IgD-negative memory B cell (primary cell): ENCODE measurements at regions not wholly inside any gene's neighbourhood (a gene's known extent, or its start where the extent isn't known, plus 50 kb on each side); places are given as distances from the start of the nearest gene placed in this dataset.

ENCODE experiments used
- H3K27ac Mint-ChIP-seq, 3 donors: one replicate each; pipeline ENCODE4 v1.8.0; 2020 to 2022; ENCODE audit warnings: mild to moderate bottlenecking in 3 of 3, mixed read lengths in 3 of 3, moderate library complexity in 1 of 3
- H3K27me3 Mint-ChIP-seq: one replicate; pipeline ENCODE4 v1.8.0; 2021; ENCODE audit warnings: mixed read lengths
- H3K36me3 Mint-ChIP-seq: one replicate; pipeline ENCODE4 v1.8.0; 2020; ENCODE audit warnings: mild to moderate bottlenecking, mixed read lengths
- H3K4me1 Mint-ChIP-seq, 3 donors: one replicate each; pipeline ENCODE4 v1.8.0; 2020 to 2022; ENCODE audit warnings: mixed read lengths in 3 of 3, mild to moderate bottlenecking in 1 of 3
- H3K4me3 Mint-ChIP-seq, 4 donors: one replicate each; pipeline ENCODE4 v1.8.0; 2020 to 2022; ENCODE audit warnings: mild to moderate bottlenecking in 4 of 4, mixed read lengths in 4 of 4, moderate library complexity in 3 of 4
- H3K9me3 Mint-ChIP-seq, 3 donors: one replicate each; pipeline ENCODE4 v1.8.0; 2020 to 2021; ENCODE audit warnings: mixed read lengths in 3 of 3, mild to moderate bottlenecking in 1 of 3

- Mint-ChIP-seq H3K36me3 (no peaks in the 10 kb centered on the region), H3K27me3 (no peaks in the 10 kb centered on the region), H3K4me3 (no peak overlapping the region), H3K27ac (no peak overlapping the region), H3K9me3 (no peaks in the 10 kb centered on the region), H3K4me1 (peaks cover 0 to 2% (median 0%) of the 10 kb centered on the region in 3 donors)
These were observed 180.2 kb downstream of the TRIM36 start for GRCh38 chr5:114989512-114989911.

GRCh38 chr5:114988096-114988495, 181.6 kb downstream of the TRIM36 start:
- peaks cover 0 to 2% (median 0%) of the 10 kb centered on the region in 3 donors for H3K4me1 Mint-ChIP-seq
- no peak overlapping the region for H3K4me3 Mint-ChIP-seq
- no peaks in the 10 kb centered on the region for H3K36me3 Mint-ChIP-seq
- no peak overlapping the region for H3K27ac Mint-ChIP-seq
- no peaks in the 10 kb centered on the region for H3K9me3 Mint-ChIP-seq
- no peaks in the 10 kb centered on the region for H3K27me3 Mint-ChIP-seq

- Mint-ChIP-seq H3K9me3 (peaks cover 0 to 2% (median 0%) of the 10 kb centered on the region in 3 donors), H3K4me1 (peaks cover 0 to 2% (median 0%) of the 10 kb centered on the region in 3 donors), H3K4me3 (no peak overlapping the region), H3K36me3 (no peaks in the 10 kb centered on the region), H3K27ac (no peak overlapping the region), H3K27me3 (no peaks in the 10 kb centered on the region)
These were observed 184.9 kb downstream of the TRIM36 start for GRCh38 chr5:114984796-114985195.

DNA sequence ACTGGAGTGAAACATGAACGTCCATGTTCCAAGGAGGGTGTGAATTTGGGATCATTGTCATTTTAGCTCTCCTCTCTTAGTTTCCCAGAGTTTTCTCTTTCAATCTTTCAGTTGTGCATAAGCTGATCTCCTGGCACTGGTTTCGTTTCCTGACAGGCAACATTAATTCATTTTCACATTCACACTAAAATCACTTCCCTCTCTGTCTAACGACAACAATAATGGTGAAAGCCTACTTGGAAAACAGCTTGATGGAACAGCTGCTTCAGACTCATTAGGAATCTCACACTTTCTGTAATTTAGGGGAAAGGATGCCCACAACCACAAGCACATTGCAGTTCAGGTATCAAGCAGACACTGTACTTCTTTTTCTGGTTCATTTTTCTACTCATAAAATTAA, 188.6 kb downstream of the TRIM36 start:
- no peaks in the 10 kb centered on the region for H3K36me3 Mint-ChIP-seq
- peaks cover 0 to 2% (median 0%) of the 10 kb centered on the region in 3 donors for H3K9me3 Mint-ChIP-seq
- peak overlapping the region in 1 of 3 donors; percentile 12 for H3K27ac Mint-ChIP-seq
- H3K4me1 Mint-ChIP-seq, result peaks cover 0 to 5% (median 2%) of the 10 kb centered on the region in 3 donors
- no peaks in the 10 kb centered on the region for H3K27me3 Mint-ChIP-seq
- no peak overlapping the region for H3K4me3 Mint-ChIP-seq

DNA sequence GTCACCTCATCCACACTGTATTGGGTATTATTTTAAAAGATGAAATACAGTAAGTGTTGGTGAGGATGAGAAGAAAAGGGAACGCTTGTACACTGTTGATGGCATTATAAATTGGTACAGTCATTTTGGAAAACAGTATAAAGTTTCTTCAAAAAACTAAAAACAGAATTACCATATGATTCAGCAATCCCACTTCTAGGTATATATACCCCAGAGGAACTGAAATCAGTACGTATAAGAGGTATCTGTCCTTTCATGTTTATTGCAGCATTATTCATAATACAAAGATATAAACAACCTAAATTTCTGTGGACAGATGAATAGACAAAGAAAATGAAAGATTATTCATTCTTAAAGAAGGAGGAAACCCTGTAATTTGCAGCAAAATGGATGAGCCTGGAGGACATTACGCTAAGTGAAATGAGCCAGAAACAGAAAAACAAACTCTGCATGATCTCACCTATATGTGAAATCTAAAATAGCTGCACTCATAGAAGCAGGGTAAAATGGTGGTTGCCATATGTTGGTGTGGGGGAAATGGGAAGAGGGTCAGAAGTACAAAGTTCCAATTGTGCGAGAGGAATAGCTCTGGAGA, 191.6 kb downstream of the TRIM36 start:
- Mint-ChIP-seq H3K27ac (no peak overlapping the region), H3K9me3 (peaks cover 0 to 2% (median 0%) of the 10 kb centered on the region in 3 donors), H3K27me3 (no peaks in the 10 kb centered on the region), H3K4me3 (no peak overlapping the region), H3K4me1 (peaks cover 0 to 5% (median 2%) of the 10 kb centered on the region in 3 donors), H3K36me3 (no peaks in the 10 kb centered on the region)

DNA sequence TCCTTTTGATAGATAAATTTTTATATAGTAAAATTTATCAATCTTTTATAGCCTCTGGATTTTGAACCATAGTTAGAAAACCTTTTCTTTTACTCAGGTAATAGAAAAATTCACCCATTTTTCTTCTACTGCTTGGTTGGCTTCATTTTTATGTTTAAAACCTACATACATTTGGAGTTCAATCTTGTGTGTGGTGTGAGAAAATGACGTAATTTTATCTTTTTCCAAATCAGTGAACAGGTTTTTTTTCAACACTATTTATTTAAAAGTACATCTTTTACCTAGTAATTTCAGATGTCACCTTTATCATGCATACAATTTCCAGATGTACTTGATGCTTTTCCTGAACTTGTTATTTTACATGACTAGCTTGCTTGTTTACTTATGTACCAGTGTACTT, 200.2 kb downstream of the TRIM36 start:
- peaks cover 3% of the 10 kb centered on the region for H3K27me3 Mint-ChIP-seq
- no peak overlapping the region for H3K4me3 Mint-ChIP-seq
- no peaks in the 10 kb centered on the region for H3K36me3 Mint-ChIP-seq
- no peak overlapping the region for H3K27ac Mint-ChIP-seq
- H3K4me1 Mint-ChIP-seq, result peaks cover 2 to 13% (median 6%) of the 10 kb centered on the region in 3 donors
- H3K9me3 Mint-ChIP-seq, result peaks cover 3 to 14% (median 6%) of the 10 kb centered on the region in 3 donors

DNA sequence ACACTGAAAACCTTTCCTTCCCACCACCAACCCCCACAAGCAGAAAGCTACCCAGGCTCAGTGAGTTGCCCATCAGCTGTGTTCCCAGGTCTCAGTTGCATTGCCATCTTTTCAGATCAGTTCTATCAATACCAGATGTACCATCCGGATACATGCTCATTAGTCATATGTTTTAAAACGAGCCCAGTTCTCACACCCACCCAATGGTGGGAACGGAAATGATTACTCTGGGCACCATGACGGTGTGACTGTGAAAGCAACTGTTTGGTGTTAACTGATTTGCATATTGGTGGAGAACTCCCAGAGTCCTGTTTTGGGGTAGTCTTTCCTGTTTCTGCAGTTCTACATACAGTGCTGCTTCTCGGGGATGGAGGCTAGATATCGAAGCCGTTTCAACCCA, 212.3 kb downstream of the TRIM36 start:
- H3K27ac Mint-ChIP-seq, result peak overlapping the region in 2 of 3 donors; percentile 30 to 61
- H3K27me3 Mint-ChIP-seq, result no peaks in the 10 kb centered on the region
- H3K4me3 Mint-ChIP-seq, result peak overlapping the region; percentile 2 to 61 (median 40)
- peaks cover 31 to 50% (median 49%) of the 10 kb centered on the region in 3 donors for H3K4me1 Mint-ChIP-seq
- H3K36me3 Mint-ChIP-seq, result peaks cover 3% of the 10 kb centered on the region
- H3K9me3 Mint-ChIP-seq, result peaks cover 5 to 7% (median 7%) of the 10 kb centered on the region in 3 donors

DNA sequence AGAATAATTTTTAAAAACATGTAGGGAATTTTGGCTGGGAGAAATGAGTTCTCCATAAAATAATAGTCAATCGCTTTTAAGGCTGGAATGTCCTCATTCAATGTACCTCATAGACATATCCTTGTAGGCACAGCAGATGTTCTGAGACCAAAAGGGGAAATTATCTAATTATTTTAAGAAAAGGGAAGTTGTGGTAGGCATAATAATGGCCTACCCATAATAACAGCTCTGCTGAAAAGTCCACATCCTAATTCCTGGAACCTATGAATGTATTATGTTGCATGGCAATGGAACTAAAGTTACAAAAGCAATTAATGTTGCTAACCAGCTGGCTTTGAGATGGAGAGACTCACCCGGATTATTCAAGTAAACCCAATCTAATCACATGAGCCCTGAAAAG, 216.1 kb downstream of the TRIM36 start:
- peak overlapping the region in 1 of 4 donors; percentile 37 for H3K4me3 Mint-ChIP-seq
- no peaks in the 10 kb centered on the region for H3K27me3 Mint-ChIP-seq
- peak overlapping the region in 2 of 3 donors; percentile 7 to 11 for H3K27ac Mint-ChIP-seq
- H3K4me1 Mint-ChIP-seq, result peaks cover 30 to 46% (median 39%) of the 10 kb centered on the region in 3 donors
- H3K36me3 Mint-ChIP-seq, result no peaks in the 10 kb centered on the region
- peaks cover 3 to 5% (median 5%) of the 10 kb centered on the region in 3 donors for H3K9me3 Mint-ChIP-seq

GRCh38 chr5:114952876-114953275, 216.8 kb downstream of the TRIM36 start:
- H3K36me3 Mint-ChIP-seq, result no peaks in the 10 kb centered on the region
- H3K27me3 Mint-ChIP-seq, result no peaks in the 10 kb centered on the region

DNA sequence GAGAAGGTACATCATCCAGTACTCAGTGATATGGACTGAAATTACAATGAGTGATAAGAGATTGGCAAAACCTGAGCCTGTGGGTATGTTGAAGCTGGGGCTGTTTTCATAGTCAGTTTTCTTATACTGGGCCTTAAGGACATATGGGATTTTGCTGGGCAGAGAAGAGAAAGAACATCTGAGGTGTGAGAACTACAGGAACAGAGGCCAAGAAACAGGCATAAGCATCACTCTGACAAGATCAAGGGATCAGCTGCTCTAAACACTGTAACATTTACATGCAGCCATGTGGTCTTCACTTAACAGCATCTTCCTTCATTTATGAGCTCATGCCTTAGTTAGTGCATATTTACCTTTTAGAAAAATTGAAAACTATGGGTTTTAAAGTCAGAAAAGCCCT, 220.0 kb downstream of the TRIM36 start:
- H3K27me3 Mint-ChIP-seq, result no peaks in the 10 kb centered on the region
- H3K27ac Mint-ChIP-seq, result no peak overlapping the region
- peaks cover 15 to 31% (median 22%) of the 10 kb centered on the region in 3 donors for H3K4me1 Mint-ChIP-seq
- no peaks in the 10 kb centered on the region for H3K9me3 Mint-ChIP-seq
- no peak overlapping the region for H3K4me3 Mint-ChIP-seq
- H3K36me3 Mint-ChIP-seq, result peaks cover 3% of the 10 kb centered on the region

More at GRCh38 chr5:114952876-114953275, 216.8 kb downstream of the TRIM36 start:
- peaks cover 26 to 43% (median 39%) of the 10 kb centered on the region in 3 donors for H3K4me1 Mint-ChIP-seq
- peak overlapping the region in 1 of 4 donors; percentile 61 for H3K4me3 Mint-ChIP-seq
- H3K9me3 Mint-ChIP-seq, result peaks cover 3 to 5% (median 5%) of the 10 kb centered on the region in 3 donors
- H3K27ac Mint-ChIP-seq, result no peak overlapping the region

DNA sequence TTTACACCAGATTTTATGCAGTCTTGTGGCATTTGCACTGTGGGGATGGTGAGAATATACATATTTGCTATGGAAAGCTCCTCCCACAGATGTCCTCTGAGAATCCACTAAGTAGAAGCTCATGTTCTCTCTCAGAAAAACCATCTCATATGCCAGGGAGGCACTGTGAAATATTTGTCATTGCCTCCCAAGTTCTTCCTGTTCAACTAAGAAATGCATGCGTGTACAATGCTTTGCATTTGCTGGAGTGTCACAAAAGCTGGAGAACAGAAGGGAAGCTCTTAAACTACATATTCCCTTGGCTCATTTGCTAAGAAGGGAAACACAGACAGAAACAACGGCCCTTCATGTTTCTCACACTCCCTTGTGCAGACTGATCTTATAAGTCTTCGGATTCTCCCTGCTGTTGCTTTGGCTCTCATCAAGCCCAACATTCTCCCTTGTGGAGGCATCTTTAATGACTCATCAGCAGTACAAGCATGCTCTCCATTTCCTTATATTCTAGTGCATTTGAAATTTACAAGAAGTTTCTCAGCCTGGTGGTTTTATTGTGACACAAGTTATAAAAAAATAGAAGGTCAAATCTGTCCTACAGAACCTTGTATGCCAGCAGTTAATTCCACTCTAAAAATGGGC, 220.6 kb downstream of the TRIM36 start:
- Mint-ChIP-seq H3K4me1 (peaks cover 8 to 24% (median 15%) of the 10 kb centered on the region in 3 donors), H3K4me3 (no peak overlapping the region), H3K27ac (no peak overlapping the region), H3K9me3 (no peaks in the 10 kb centered on the region), H3K27me3 (no peaks in the 10 kb centered on the region), H3K36me3 (peaks cover 3% of the 10 kb centered on the region)

DNA sequence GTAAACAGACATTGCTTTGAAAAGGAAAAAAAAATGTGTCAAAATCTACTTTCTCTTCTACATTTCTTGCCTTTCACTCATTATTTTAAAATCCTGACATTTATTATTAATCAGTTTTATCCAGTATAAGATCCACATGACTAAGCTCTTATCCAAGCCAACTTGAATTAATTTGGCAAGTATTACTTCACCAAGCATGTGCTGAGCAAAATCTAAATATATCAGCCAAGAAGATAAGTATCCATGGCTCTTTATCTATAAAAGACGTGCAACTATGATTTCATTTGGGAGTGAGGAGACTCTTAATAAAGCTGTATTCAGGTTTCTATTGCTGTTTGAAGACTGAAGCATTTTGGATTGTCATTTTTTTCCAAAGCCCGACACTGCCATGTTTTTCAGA, 221.3 kb downstream of the TRIM36 start:
- H3K9me3 Mint-ChIP-seq, result peaks cover 0 to 1% (median 0%) of the 10 kb centered on the region in 3 donors
- peaks cover 3% of the 10 kb centered on the region for H3K36me3 Mint-ChIP-seq
- peaks cover 2 to 17% (median 10%) of the 10 kb centered on the region in 3 donors for H3K4me1 Mint-ChIP-seq
- H3K27me3 Mint-ChIP-seq, result no peaks in the 10 kb centered on the region
- no peak overlapping the region for H3K4me3 Mint-ChIP-seq
- no peak overlapping the region for H3K27ac Mint-ChIP-seq

DNA sequence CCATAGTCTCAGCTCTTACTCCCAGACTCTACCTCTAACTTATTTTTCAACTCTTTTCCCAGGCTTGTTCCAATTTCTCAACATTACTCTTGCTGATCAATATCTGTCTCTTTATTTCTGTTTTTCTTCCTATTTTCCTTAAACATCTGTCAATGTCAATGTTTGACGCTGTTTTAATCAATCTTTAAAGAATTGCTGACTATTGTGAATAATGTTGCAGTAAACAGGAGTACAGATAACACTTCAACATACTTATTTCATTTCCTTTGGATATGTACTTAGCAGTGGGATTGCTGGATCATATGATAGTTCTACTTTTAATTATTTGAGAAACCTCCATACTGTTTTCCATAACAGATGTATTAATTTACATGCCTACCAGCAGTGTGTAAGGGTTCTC, 229.0 kb downstream of the TRIM36 start:
- H3K4me3 Mint-ChIP-seq, result no peak overlapping the region
- H3K4me1 Mint-ChIP-seq, result peaks cover 0 to 2% (median 0%) of the 10 kb centered on the region in 3 donors
- H3K27ac Mint-ChIP-seq, result no peak overlapping the region
- H3K27me3 Mint-ChIP-seq, result no peaks in the 10 kb centered on the region
- H3K9me3 Mint-ChIP-seq, result peaks cover 5 to 49% (median 28%) of the 10 kb centered on the region in 3 donors
- H3K36me3 Mint-ChIP-seq, result peaks cover 9% of the 10 kb centered on the region

DNA sequence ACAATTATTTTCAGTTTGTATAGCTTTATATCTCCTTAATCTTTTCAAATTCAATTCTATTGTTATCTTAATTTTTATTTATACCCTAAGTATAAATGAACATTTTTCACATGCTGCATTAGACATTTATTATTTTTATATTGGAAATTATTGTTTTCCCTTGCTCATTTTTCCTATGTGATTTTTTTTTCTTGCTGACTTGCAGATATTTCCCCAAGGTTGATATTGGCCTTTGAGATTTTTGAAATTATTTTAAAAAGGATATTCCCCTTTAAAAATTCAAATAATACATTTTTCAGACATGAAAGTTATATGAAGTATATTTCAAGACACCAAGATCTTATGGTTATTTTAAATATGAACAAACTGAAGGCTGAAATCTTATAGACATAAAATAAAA, 234.2 kb downstream of the TRIM36 start:
- peaks cover 9% of the 10 kb centered on the region for H3K36me3 Mint-ChIP-seq
- no peaks in the 10 kb centered on the region for H3K27me3 Mint-ChIP-seq
- H3K9me3 Mint-ChIP-seq, result peaks cover 0 to 26% (median 14%) of the 10 kb centered on the region in 3 donors
- H3K27ac Mint-ChIP-seq, result no peak overlapping the region
- H3K4me1 Mint-ChIP-seq, result peaks cover 0 to 4% (median 0%) of the 10 kb centered on the region in 3 donors
- H3K4me3 Mint-ChIP-seq, result no peak overlapping the region

DNA sequence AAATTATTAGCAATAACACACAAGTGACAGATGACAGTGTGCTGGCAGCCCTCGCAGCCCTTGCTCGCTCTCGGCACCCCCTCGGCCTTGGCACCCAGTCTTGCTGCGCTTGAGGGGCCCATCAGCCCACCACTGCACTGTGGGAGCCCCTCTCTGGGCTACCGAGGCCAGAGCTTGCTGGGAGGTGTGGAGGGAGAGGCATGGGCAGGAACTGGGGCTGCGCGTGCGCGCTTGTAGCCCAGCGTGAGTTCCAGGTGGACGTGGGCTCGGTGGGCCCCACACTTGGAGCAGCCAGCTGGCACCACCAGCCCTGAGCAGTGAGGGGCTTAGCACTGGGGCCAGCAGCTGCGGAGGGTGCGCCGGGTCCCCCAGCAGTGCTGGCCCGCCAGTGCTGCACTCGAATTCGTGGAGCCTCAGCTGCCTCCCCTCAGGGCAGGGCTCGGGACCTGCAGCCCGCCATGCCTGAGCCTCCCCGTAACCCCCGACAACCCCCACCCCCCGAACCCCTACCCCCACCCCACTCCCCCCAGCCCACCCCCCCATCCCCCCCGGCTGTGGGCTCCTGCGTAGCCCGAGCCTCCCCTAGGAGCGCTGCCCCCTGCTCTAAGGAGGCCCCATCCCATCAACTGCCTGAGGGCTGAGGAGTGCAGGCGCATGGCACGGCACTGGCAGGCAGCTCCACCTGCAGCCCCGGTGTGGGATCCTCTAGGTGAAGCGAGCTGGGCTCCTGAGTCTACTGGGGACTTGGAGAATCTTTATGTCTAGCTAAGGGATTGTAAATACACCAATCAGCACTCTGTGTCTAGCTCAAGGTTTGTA, 240.9 kb downstream of the TRIM36 start:
- Mint-ChIP-seq H3K27me3 (no peaks in the 10 kb centered on the region), H3K36me3 (peaks cover 3% of the 10 kb centered on the region), H3K4me1 (peaks cover 0 to 2% (median 0%) of the 10 kb centered on the region in 3 donors), H3K27ac (no peak overlapping the region), H3K9me3 (peaks cover 3 to 4% (median 4%) of the 10 kb centered on the region in 3 donors), H3K4me3 (no peak overlapping the region)
